Astrocyte (in vitro differentiated cells and primary cell): ENCODE measurements at regions not wholly inside any gene's neighbourhood (a gene's known extent, or its start where the extent isn't known, plus 50 kb on each side); places are given as distances from the start of the nearest gene placed in this dataset.

Experiments
- CTCF ChIP-seq: IDR thresholded peaks from 2 replicates; pipeline ENCODE4 v1.5.1; 2011; ENCODE audit warnings: low read depth, mild to moderate bottlenecking, inconsistent platforms, low read length, moderate library complexity; ENCODE audit not compliant: insufficient read depth
- EZH2 ChIP-seq: IDR thresholded peaks from 2 replicates; pipeline ENCODE4 v1.6.1; 2012; ENCODE audit warnings: mild to moderate bottlenecking, low read length, inconsistent platforms; ENCODE audit not compliant: insufficient read depth

- TF ChIP-seq CTCF: no peak
- TF ChIP-seq EZH2: no peak
These were observed 366.9 kb downstream of the XPNPEP1 start for GRCh38 chr10:109556399-109556798.
